ENCODE measurements at regions not wholly inside any gene's neighbourhood (a gene's known extent, or its start where the extent isn't known, plus 50 kb on each side); places are given as distances from the start of the nearest gene placed in this dataset.

DNA sequence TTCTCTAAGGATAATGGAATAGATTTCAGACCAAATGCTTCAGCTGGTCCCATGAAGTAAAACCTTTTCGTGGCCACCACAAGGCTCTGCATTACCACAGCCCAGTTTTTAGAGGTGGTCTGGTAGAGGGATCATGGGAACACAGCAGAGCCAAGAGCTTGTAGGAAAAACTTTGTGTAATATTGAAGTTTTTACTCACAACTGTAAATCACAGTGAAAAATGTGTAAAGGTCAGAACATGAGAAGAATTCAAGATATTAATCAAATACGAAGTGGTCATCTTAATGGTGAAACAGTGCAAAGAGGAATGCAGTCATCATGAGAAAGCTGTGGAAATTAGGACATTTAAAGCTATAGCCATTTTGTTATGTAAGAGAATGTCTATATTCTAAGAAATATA is 197.5 kb downstream of the NPR3 start:
- TF ChIP-seq CTCF (IDR thresholded peaks at IDR 0.05) (no peak), POLR2A (IDR thresholded peaks at IDR 0.05) (no peak), POLR2AphosphoS5 (IDR thresholded peaks at IDR 0.05) (no peak), EP300 (IDR thresholded peaks at IDR 0.05) (no peak)
